ENCODE measurements at regions not wholly inside any gene's neighbourhood (a gene's known extent, or its start where the extent isn't known, plus 50 kb on each side); places are given as distances from the start of the nearest gene placed in this dataset.

- TF ChIP-seq, protein P1, sequence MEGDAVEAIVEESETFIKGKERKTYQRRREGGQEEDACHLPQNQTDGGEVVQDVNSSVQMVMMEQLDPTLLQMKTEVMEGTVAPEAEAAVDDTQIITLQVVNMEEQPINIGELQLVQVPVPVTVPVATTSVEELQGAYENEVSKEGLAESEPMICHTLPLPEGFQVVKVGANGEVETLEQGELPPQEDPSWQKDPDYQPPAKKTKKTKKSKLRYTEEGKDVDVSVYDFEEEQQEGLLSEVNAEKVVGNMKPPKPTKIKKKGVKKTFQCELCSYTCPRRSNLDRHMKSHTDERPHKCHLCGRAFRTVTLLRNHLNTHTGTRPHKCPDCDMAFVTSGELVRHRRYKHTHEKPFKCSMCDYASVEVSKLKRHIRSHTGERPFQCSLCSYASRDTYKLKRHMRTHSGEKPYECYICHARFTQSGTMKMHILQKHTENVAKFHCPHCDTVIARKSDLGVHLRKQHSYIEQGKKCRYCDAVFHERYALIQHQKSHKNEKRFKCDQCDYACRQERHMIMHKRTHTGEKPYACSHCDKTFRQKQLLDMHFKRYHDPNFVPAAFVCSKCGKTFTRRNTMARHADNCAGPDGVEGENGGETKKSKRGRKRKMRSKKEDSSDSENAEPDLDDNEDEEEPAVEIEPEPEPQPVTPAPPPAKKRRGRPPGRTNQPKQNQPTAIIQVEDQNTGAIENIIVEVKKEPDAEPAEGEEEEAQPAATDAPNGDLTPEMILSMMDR (IDR thresholded peaks at IDR 0.05), result no peak
- TF ChIP-seq POLR2A (IDR thresholded peaks at IDR 0.05), result no peak
- no peak for TF ChIP-seq POLR2AphosphoS5 (IDR thresholded peaks at IDR 0.05)
Measured at GRCh38 chr12:88366101-88366500, 214.2 kb downstream of the KITLG start.

All from stomach (tissue), 4 donors.